Parathyroid adenoma (tissue), 2 donors: ENCODE measurements at regions not wholly inside any gene's neighbourhood (a gene's known extent, or its start where the extent isn't known, plus 50 kb on each side); places are given as distances from the start of the nearest gene placed in this dataset.

Experiments
- H2AFZ ChIP-seq: fragments of 300-600 bp; sonication (generic); one replicate; pipeline ENCODE4 v1.7.0; 2017; ENCODE audit warnings: antibody characterized with exemption, mild to moderate bottlenecking
- H3K27ac ChIP-seq: fragments of 300-600 bp; sonication (generic); one replicate; pipeline ENCODE4 v1.7.0; 2017
- H3K27me3 ChIP-seq: fragments of 300-600 bp; sonication (generic); one replicate; pipeline ENCODE4 v1.7.0; 2017; ENCODE audit warnings: low read length; ENCODE audit not compliant: control insufficient read depth, insufficient read depth
- H3K36me3 ChIP-seq: fragments of 300-600 bp; sonication (generic); one replicate; pipeline ENCODE4 v1.7.0; 2017; ENCODE audit warnings: low read length; ENCODE audit not compliant: control insufficient read depth, insufficient read depth
- H3K4me1 ChIP-seq: fragments of 300-600 bp; sonication (generic); one replicate; pipeline ENCODE4 v1.7.0; 2017; ENCODE audit warnings: control low read depth
- H3K4me2 ChIP-seq: fragments of 300-600 bp; sonication (generic); one replicate; pipeline ENCODE4 v1.7.0; 2017; ENCODE audit warnings: low read length
- H3K4me3 ChIP-seq: fragments of 300-600 bp; sonication (generic); one replicate; pipeline ENCODE4 v1.7.0; 2017; ENCODE audit warnings: low read depth, low read length
- H3K79me2 ChIP-seq: fragments of 300-600 bp; sonication (generic); one replicate; pipeline ENCODE4 v1.7.0; 2017; ENCODE audit warnings: control low read depth
- H3K9ac ChIP-seq: fragments of 300-600 bp; sonication (generic); one replicate; pipeline ENCODE4 v1.7.0; 2017; ENCODE audit warnings: mild to moderate bottlenecking
- H3K9me3 ChIP-seq: fragments of 300-600 bp; sonication (generic); one replicate; pipeline ENCODE4 v1.7.0; 2017; ENCODE audit warnings: low read length; ENCODE audit not compliant: control insufficient read depth
- CTCF ChIP-seq: fragments of 300-600 bp; sonication (generic); IDR thresholded peaks from one replicate; pipeline ENCODE4 v1.7.0; 2017; ENCODE audit warnings: antibody characterized with exemption, mild to moderate bottlenecking
- donor health status: primary hyperparathyroidism.

DNA sequence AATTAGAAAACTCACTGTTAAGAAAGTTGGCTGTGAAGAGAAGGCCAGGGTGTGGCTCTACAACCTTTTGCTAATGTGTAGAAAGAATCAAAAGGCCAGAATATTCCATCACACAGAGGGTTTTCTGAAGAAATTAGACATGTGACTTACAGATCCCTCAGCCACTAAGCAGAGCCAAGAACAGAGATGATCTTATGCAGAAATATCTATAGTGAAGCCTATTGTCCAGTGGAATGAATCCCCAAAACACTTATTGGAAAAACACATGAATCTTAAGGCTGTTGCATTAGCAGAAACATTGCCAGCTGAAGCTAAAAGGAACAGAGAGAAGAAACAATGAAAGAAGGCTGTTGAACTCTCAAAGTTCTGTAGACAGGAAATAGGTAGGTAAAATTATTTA lies 979.2 kb downstream of the MRPL39 start:
- H3K27ac ChIP-seq = no peak overlapping the region
- TF ChIP-seq CTCF = no peak
- no peaks in the 10 kb centered on the region for H3K27me3 ChIP-seq
- H3K9ac ChIP-seq = no peak overlapping the region
- no peaks in the 10 kb centered on the region for H3K79me2 ChIP-seq
- H3K36me3 ChIP-seq = no peaks in the 10 kb centered on the region
- H3K4me2 ChIP-seq = no peak overlapping the region
- no peaks in the 10 kb centered on the region for H3K4me1 ChIP-seq
- no peak overlapping the region for H3K4me3 ChIP-seq
- H2AFZ ChIP-seq = no peak overlapping the region
- H3K9me3 ChIP-seq = no peaks in the 10 kb centered on the region

- Histone ChIP-seq H3K9me3 (no peaks in the 10 kb centered on the region), H3K79me2 (no peaks in the 10 kb centered on the region), H3K4me2 (no peak overlapping the region), H3K36me3 (no peaks in the 10 kb centered on the region), H2AFZ (no peak overlapping the region), H3K4me1 (no peaks in the 10 kb centered on the region), H3K9ac (no peak overlapping the region), H3K27me3 (no peaks in the 10 kb centered on the region), H3K4me3 (no peak overlapping the region), H3K27ac (no peak overlapping the region)
- TF ChIP-seq CTCF = no peak
These were observed 989.5 kb downstream of the MRPL39 start for GRCh38 chr21:24617819-24618218.

GRCh38 chr21:24594082-24594481 lies 1013.2 kb downstream of the MRPL39 start:
- no peak overlapping the region for H3K27ac ChIP-seq
- no peak overlapping the region for H3K4me3 ChIP-seq
- no peaks in the 10 kb centered on the region for H3K9me3 ChIP-seq
- H3K79me2 ChIP-seq = no peaks in the 10 kb centered on the region
- no peak overlapping the region for H3K9ac ChIP-seq
- H3K4me1 ChIP-seq = no peaks in the 10 kb centered on the region
- H2AFZ ChIP-seq = no peak overlapping the region
- H3K27me3 ChIP-seq = no peaks in the 10 kb centered on the region
- no peak for TF ChIP-seq CTCF
- H3K36me3 ChIP-seq = no peaks in the 10 kb centered on the region
- H3K4me2 ChIP-seq = no peak overlapping the region

DNA sequence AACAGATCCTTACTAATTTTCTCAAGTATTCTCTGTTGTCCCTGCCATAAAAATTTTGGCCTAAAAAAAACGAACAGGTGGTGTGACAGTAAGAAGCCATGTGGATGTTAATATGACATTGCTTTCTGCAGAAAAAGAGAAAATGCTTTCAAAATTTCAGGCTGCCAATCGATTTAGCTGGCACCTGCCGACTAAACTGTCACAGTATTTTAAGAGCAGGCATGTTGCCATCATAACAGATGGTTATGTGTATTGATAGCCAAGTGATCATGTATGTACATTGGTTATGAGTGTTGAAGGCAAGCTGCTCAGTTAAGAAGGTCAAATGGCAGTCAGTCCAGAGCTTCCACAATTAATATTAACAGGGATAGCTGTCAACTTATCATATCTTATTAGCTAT lies 1017.0 kb downstream of the MRPL39 start:
- no peak overlapping the region for H3K9ac ChIP-seq
- no peaks in the 10 kb centered on the region for H3K4me1 ChIP-seq
- H2AFZ ChIP-seq = no peak overlapping the region
- H3K27me3 ChIP-seq = no peaks in the 10 kb centered on the region
- no peaks in the 10 kb centered on the region for H3K36me3 ChIP-seq
- no peak overlapping the region for H3K27ac ChIP-seq
- no peak for TF ChIP-seq CTCF
- H3K4me3 ChIP-seq = no peak overlapping the region
- no peak overlapping the region for H3K4me2 ChIP-seq
- H3K9me3 ChIP-seq = no peaks in the 10 kb centered on the region
- H3K79me2 ChIP-seq = no peaks in the 10 kb centered on the region

DNA sequence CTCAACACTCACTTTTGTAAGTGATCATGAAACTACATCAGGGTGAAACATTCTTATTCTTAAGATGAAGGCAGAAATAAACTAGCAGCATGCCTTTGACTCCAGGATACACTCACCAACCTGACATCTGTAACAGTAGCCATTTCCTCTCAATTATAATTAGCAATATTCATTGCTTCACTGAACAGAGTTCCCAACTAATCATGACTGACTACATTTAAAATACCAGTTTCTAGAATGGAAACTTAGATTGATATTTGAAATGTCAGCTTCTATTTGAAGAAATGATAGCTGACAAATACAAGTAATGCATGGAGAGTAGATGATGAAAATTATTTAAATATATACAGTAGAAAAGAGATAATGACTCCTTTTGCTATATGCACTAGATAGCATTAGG lies 1023.8 kb downstream of the MRPL39 start:
- H3K4me1 ChIP-seq = no peaks in the 10 kb centered on the region
- H3K27ac ChIP-seq = no peak overlapping the region
- H2AFZ ChIP-seq = no peak overlapping the region
- no peak overlapping the region for H3K4me2 ChIP-seq
- no peak for TF ChIP-seq CTCF
- H3K79me2 ChIP-seq = no peaks in the 10 kb centered on the region
- no peaks in the 10 kb centered on the region for H3K9me3 ChIP-seq
- H3K9ac ChIP-seq = no peak overlapping the region
- no peaks in the 10 kb centered on the region for H3K36me3 ChIP-seq
- H3K4me3 ChIP-seq = no peak overlapping the region
- H3K27me3 ChIP-seq = no peaks in the 10 kb centered on the region
